IMR-90 (cell line): ENCODE measurements at regions not wholly inside any gene's neighbourhood (a gene's known extent, or its start where the extent isn't known, plus 50 kb on each side); places are given as distances from the start of the nearest gene placed in this dataset.

ENCODE experiments used
- ATAC-seq: fragments of 200-7000 bp; cut with Tn5 transposase; 2 replicates; pipeline ENCODE4 v1.9.1; 2020; ENCODE audit warnings: low read depth, mild to moderate bottlenecking, moderate library complexity
- BruUV-seq: library from RNA; stranded (reverse); fragments of 400-500 nt; replicated peaks from 2 replicates; lab custom pipeline; 2021; lab: Mats Ljungman, UMichigan
- CTCF ChIA-PET: fragments of 300-600 bp; formaldehyde crosslinking; extraction: SDS; loops from one replicate; lab custom pipeline; 2021; ENCODE audit warnings: antibody characterized with exemption; lab: Yijun Ruan, JAX
- POLR2A ChIA-PET: fragments of 300-600 bp; sonication (Branson Sonifier 250); formaldehyde crosslinking; loops from one replicate; lab custom pipeline; 2022; ENCODE audit warnings: antibody characterized with exemption; ENCODE audit not compliant: unreplicated experiment; lab: Charles Lee
- DNase-seq: peaks from one replicate; pipeline ENCODE4 v3.0.0; 2013
- H2AFZ ChIP-seq: replicated peaks from 2 replicates; pipeline ENCODE3; 2013; ENCODE audit warnings: low read length, mild to moderate bottlenecking; ENCODE audit not compliant: poor library complexity
- H2AK5ac ChIP-seq: 2 replicates; pipeline ENCODE4 v1.6.1; 2013; ENCODE audit warnings: low read depth, low read length, inconsistent platforms
- H2AK9ac ChIP-seq: replicated peaks from 2 replicates; pipeline ENCODE3; 2013; ENCODE audit warnings: mild to moderate bottlenecking, low read depth, low read length, moderate library complexity; ENCODE audit not compliant: poor library complexity
- H2BK120ac ChIP-seq: 2 replicates; pipeline ENCODE4 v1.6.1; 2013; ENCODE audit warnings: low read depth, low read length, inconsistent platforms
- H2BK15ac ChIP-seq: 3 replicates; pipeline ENCODE4 v1.6.1; 2013; ENCODE audit warnings: low read depth, low read length, inconsistent platforms
- H2BK20ac ChIP-seq: 2 replicates; pipeline ENCODE4 v1.6.1; 2013; ENCODE audit warnings: low read depth, mild to moderate bottlenecking, inconsistent platforms, low read length, moderate library complexity
- H2BK5ac ChIP-seq: 2 replicates; pipeline ENCODE4 v1.6.1; 2013; ENCODE audit warnings: mild to moderate bottlenecking, low read depth, low read length, inconsistent platforms; ENCODE audit not compliant: poor library complexity, severe bottlenecking
- H3K14ac ChIP-seq: replicated peaks from 2 replicates; pipeline ENCODE4 v1.6.1; 2013; ENCODE audit warnings: low read depth, low read length, inconsistent platforms
- H3K18ac ChIP-seq: 2 replicates; pipeline ENCODE4 v1.6.1; 2013; ENCODE audit warnings: low read depth, low read length, control low read depth
- H3K23ac ChIP-seq: 2 replicates; pipeline ENCODE4 v1.6.1; 2013; ENCODE audit warnings: low read depth, low read length, inconsistent platforms
- H3K27ac ChIP-seq: 2 replicates; pipeline ENCODE4 v1.5.1; 2013; ENCODE audit warnings: mild to moderate bottlenecking, control low read depth, low read length; ENCODE audit not compliant: insufficient read depth
- H3K27me3 ChIP-seq: 2 replicates; pipeline ENCODE4 v1.6.1; 2013; ENCODE audit warnings: low read length; ENCODE audit not compliant: control insufficient read depth, insufficient read depth
- H3K36me3 ChIP-seq: 2 replicates; pipeline ENCODE4 v1.6.1; 2013; ENCODE audit warnings: low read length, mixed read lengths; ENCODE audit not compliant: control insufficient read depth, insufficient read depth
- H3K4ac ChIP-seq: 2 replicates; pipeline ENCODE4 v1.6.1; 2013; ENCODE audit warnings: low read depth, low read length, inconsistent platforms
- H3K4me1 ChIP-seq: 2 replicates; pipeline ENCODE4 v1.6.1; 2013; ENCODE audit warnings: low read length, mixed read lengths; ENCODE audit not compliant: control insufficient read depth, insufficient read depth
- H3K4me2 ChIP-seq: 2 replicates; pipeline ENCODE4 v1.6.1; 2013; ENCODE audit warnings: low read depth, mild to moderate bottlenecking, control low read depth, low read length, moderate library complexity
- H3K4me3 ChIP-seq: 2 replicates; pipeline ENCODE4 v1.5.1; 2013; ENCODE audit warnings: low read depth, mild to moderate bottlenecking, control low read depth, low read length, moderate library complexity; ENCODE audit not compliant: insufficient read depth
- H3K56ac ChIP-seq: 2 replicates; pipeline ENCODE4 v1.6.1; 2013; ENCODE audit warnings: low read length, inconsistent platforms; ENCODE audit not compliant: insufficient read depth; ENCODE audit errors: extremely low read depth
- H3K79me1 ChIP-seq, 2 experiments: 2 replicates each; pipeline ENCODE4 v1.6.1; 2013; ENCODE audit warnings: low read length in 2 of 2, inconsistent platforms in 1 of 2, low read depth in 1 of 2
- H3K9ac ChIP-seq: 2 replicates; pipeline ENCODE4 v1.6.1; 2013; ENCODE audit warnings: low read depth, low read length, control low read depth
- H3K9me1 ChIP-seq: 2 replicates; pipeline ENCODE4 v1.6.1; 2013; ENCODE audit warnings: low read length, inconsistent platforms; ENCODE audit not compliant: insufficient read depth
- H3K9me3 ChIP-seq: 2 replicates; pipeline ENCODE4 v1.6.1; 2013; ENCODE audit warnings: low read length; ENCODE audit not compliant: control insufficient read depth, insufficient read depth
- H4K20me1 ChIP-seq: 2 replicates; pipeline ENCODE4 v1.6.1; 2013; ENCODE audit warnings: low read length, inconsistent platforms; ENCODE audit not compliant: insufficient read depth
- H4K5ac ChIP-seq: 2 replicates; pipeline ENCODE4 v1.6.1; 2013; ENCODE audit warnings: mild to moderate bottlenecking, low read depth, low read length, control low read depth
- H4K8ac ChIP-seq, 2 experiments: 2 replicates each; pipeline ENCODE4 v1.6.1; 2013; ENCODE audit warnings: low read depth in 2 of 2, low read length in 2 of 2, control low read depth in 1 of 2, inconsistent platforms in 1 of 2
- H4K91ac ChIP-seq: 2 replicates; pipeline ENCODE4 v1.6.1; 2013; ENCODE audit warnings: low read depth, low read length, inconsistent platforms; ENCODE audit not compliant: insufficient read depth
- BHLHE40 ChIP-seq: fragments of 150-350 bp; IDR thresholded peaks from 2 replicates; pipeline ENCODE4 v1.6.1; 2016; ENCODE audit warnings: mild to moderate bottlenecking, low read depth, low read length
- CEBPB ChIP-seq: IDR thresholded peaks from 2 replicates; pipeline ENCODE4 v1.6.1; 2012; ENCODE audit warnings: low read depth, low read length, improper control_type of control experiment
- CHD1 ChIP-seq: IDR thresholded peaks from 2 replicates; pipeline ENCODE4 v1.6.1; 2012; ENCODE audit warnings: low read depth, low read length, improper control_type of control experiment
- CTCF ChIP-seq: conservative IDR thresholded peaks from 2 replicates; pipeline ENCODE4 v1.5.1; 2012; ENCODE audit warnings: mild to moderate bottlenecking, low read depth, low read length, improper control_type of control experiment
- FOS ChIP-seq: fragments of 150-350 bp; IDR thresholded peaks from 2 replicates; pipeline ENCODE4 v1.6.1; 2016; ENCODE audit warnings: low read depth, low read length
- MAFK ChIP-seq: IDR thresholded peaks from 2 replicates; pipeline ENCODE4 v1.6.1; 2012; ENCODE audit warnings: low read depth, low read length, improper control_type of control experiment
- MAZ ChIP-seq: IDR thresholded peaks from 2 replicates; pipeline ENCODE4 v1.6.1; 2012; ENCODE audit warnings: low read depth, mild to moderate bottlenecking, low read length, improper control_type of control experiment, moderate library complexity, borderline replicate concordance
- MXI1 ChIP-seq: IDR thresholded peaks from 2 replicates; pipeline ENCODE4 v1.6.1; 2012; ENCODE audit warnings: low read depth, mild to moderate bottlenecking, low read length, moderate library complexity, borderline replicate concordance
- NFE2L2 ChIP-seq: fragments of 150-350 bp; IDR thresholded peaks from 2 replicates; pipeline ENCODE4 v1.6.1; 2016; ENCODE audit warnings: low read depth, mild to moderate bottlenecking, low read length
- POLR2A ChIP-seq: IDR thresholded peaks from 2 replicates; pipeline ENCODE4 v1.6.1; 2012; ENCODE audit warnings: mild to moderate bottlenecking, low read depth, low read length
- RAD21 ChIP-seq: IDR thresholded peaks from 2 replicates; pipeline ENCODE4 v1.6.1; 2012; ENCODE audit warnings: low read length, improper control_type of control experiment
- RCOR1 ChIP-seq: IDR thresholded peaks from 2 replicates; pipeline ENCODE4 v1.6.1; 2012; ENCODE audit warnings: mild to moderate bottlenecking, low read length, improper control_type of control experiment; ENCODE audit not compliant: insufficient replicate concordance
- RFX5 ChIP-seq: IDR thresholded peaks from 2 replicates; pipeline ENCODE4 v1.8.0; 2012; ENCODE audit warnings: low read depth, mild to moderate bottlenecking, low read length, moderate library complexity
- SMC3 ChIP-seq: fragments of 150-350 bp; IDR thresholded peaks from 2 replicates; pipeline ENCODE4 v1.6.1; 2016; ENCODE audit warnings: low read depth, mild to moderate bottlenecking, antibody characterized with exemption, low read length, moderate library complexity
- WGBS, 2 experiments: methylation state at CpG; one replicate each; pipeline versions ENCODE4 v1.1.5 to v1.1.7; 2013; ENCODE audit warnings: missing lambda C conversion rate in 2 of 2; ENCODE audit not compliant: insufficient read length in 1 of 2; ENCODE audit errors: extremely low coverage in 2 of 2; 5-methylcytosine and 5-hydroxymethylcytosine counted together
- dilution Hi-C: fragments of 300-500 bp; cut with HindIII; formaldehyde crosslinking; loops from one replicate; pipeline ENCODE4 v1.14.3; 2018; ENCODE audit warnings: low sequenced_read_pairs; ENCODE audit not compliant: unreplicated experiment
- in situ Hi-C: fragments of 300-500 bp; cut with MboI; formaldehyde crosslinking; loops from 3 replicates; pipeline ENCODE4 v1.14.3; 2019; ENCODE audit warnings: low sequenced_read_pairs, inconsistent platforms, mixed read lengths
- intact Hi-C: fragments of 100-400 bp; cut with micrococcal nuclease; formaldehyde crosslinking; loops from 2 replicates; pipeline ENCODE4 v1.10.0; 2022
- TF ChIP-seq, protein P1 (sequence below): fragments of 150-350 bp; IDR thresholded peaks from 2 replicates; pipeline ENCODE4 v1.6.1; 2016; ENCODE audit warnings: low read depth, mild to moderate bottlenecking, low read length, moderate library complexity, borderline replicate concordance
- TF ChIP-seq, protein P2 (sequence below): fragments of 150-350 bp; IDR thresholded peaks from 2 replicates; pipeline ENCODE4 v1.6.1; 2017; ENCODE audit warnings: mild to moderate bottlenecking, antibody characterized with exemption, low read length, low read depth

GRCh38 chr5:152595405-152595804, 190.3 kb upstream of the NMUR2 start:
- H2BK15ac ChIP-seq, result no peak overlapping the region
- no peak for ATAC-seq
- H4K20me1 ChIP-seq, result no peaks in the 10 kb centered on the region
- intact Hi-C loops (no loop called here), dilution Hi-C loops (no loop called here), in situ Hi-C loops (no loop called here)
- no peak overlapping the region for H2AK5ac ChIP-seq
- no peaks in the 10 kb centered on the region for H3K36me3 ChIP-seq
- no peak overlapping the region for H2BK120ac ChIP-seq
- no peak overlapping the region for H2BK5ac ChIP-seq
- H4K8ac ChIP-seq, result no peak overlapping the region
- no peaks in the 10 kb centered on the region for H3K4me1 ChIP-seq
- H3K4me3 ChIP-seq, result no peak overlapping the region
- ChIA-PET CTCF (no interaction called here), POLR2A (no interaction called here)
- H3K9ac ChIP-seq, result no peak overlapping the region
- H3K56ac ChIP-seq, result no peak overlapping the region
- peaks cover 2% of the 10 kb centered on the region; the same call in 1 of the 2 replicates for H3K9me3 ChIP-seq
- TF ChIP-seq MAZ, result no peak
- TF ChIP-seq RCOR1, result no peak
- no peak for TF ChIP-seq POLR2A
- no peak for TF ChIP-seq RAD21
- no peak for TF ChIP-seq FOS
- TF ChIP-seq MXI1, result no peak
- TF ChIP-seq MAFK, result no peak
- TF ChIP-seq, protein P1, sequence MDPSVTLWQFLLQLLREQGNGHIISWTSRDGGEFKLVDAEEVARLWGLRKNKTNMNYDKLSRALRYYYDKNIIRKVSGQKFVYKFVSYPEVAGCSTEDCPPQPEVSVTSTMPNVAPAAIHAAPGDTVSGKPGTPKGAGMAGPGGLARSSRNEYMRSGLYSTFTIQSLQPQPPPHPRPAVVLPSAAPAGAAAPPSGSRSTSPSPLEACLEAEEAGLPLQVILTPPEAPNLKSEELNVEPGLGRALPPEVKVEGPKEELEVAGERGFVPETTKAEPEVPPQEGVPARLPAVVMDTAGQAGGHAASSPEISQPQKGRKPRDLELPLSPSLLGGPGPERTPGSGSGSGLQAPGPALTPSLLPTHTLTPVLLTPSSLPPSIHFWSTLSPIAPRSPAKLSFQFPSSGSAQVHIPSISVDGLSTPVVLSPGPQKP, result no peak
- TF ChIP-seq CEBPB, result no peak
- TF ChIP-seq CHD1, result no peak
- TF ChIP-seq, protein P2, sequence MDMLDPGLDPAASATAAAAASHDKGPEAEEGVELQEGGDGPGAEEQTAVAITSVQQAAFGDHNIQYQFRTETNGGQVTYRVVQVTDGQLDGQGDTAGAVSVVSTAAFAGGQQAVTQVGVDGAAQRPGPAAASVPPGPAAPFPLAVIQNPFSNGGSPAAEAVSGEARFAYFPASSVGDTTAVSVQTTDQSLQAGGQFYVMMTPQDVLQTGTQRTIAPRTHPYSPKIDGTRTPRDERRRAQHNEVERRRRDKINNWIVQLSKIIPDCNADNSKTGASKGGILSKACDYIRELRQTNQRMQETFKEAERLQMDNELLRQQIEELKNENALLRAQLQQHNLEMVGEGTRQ, result no peak
- TF ChIP-seq BHLHE40, result no peak
- TF ChIP-seq RFX5, result no peak
- no peak for TF ChIP-seq SMC3
- TF ChIP-seq NFE2L2, result no peak
- TF ChIP-seq CTCF, result no peak
- DNase-seq, result no peak
- H3K9me1 ChIP-seq, result no peaks in the 10 kb centered on the region
- H3K23ac ChIP-seq, result no peak overlapping the region
- no peak overlapping the region for H3K14ac ChIP-seq
- no CpG with 5 or more reads among the region's 1 CpG for WGBS, 2 experiments
- no peak overlapping the region for H3K4ac ChIP-seq
- BruUV-seq, result no TSS peak
- H3K18ac ChIP-seq, result no peak overlapping the region
- no peak overlapping the region for H2AFZ ChIP-seq
- H3K4me2 ChIP-seq, result no peak overlapping the region
- no peak overlapping the region for H4K91ac ChIP-seq
- no peaks in the 10 kb centered on the region for H3K27me3 ChIP-seq
- no peaks in the 10 kb centered on the region for H3K79me1 ChIP-seq
- H3K27ac ChIP-seq, result no peak overlapping the region
- no peak overlapping the region for H2BK20ac ChIP-seq
- H4K5ac ChIP-seq, result no peak overlapping the region
- no peak overlapping the region for H2AK9ac ChIP-seq
